ENCODE measurements at regions not wholly inside any gene's neighbourhood (a gene's known extent, or its start where the extent isn't known, plus 50 kb on each side); places are given as distances from the start of the nearest gene placed in this dataset.

- ChIA-PET CTCF (no interaction called here), POLR2A (no interaction called here)
- no peaks in the 10 kb centered on the region for H3K4me1 ChIP-seq (ENCODE audit: control insufficient read depth, insufficient read depth, low read length)
- no peak overlapping the region for H3K4me3 ChIP-seq (ENCODE audit: low read depth, low read length)
- H3K9me3 ChIP-seq (ENCODE audit: control insufficient read depth, insufficient read depth, low read depth, low read length) = no peaks in the 10 kb centered on the region
- no peaks in the 10 kb centered on the region for H3K36me3 ChIP-seq (ENCODE audit: control insufficient read depth in 2 of 2, insufficient read depth in 1 of 2, low read length in 2 of 2)
- H3K27ac ChIP-seq (ENCODE audit: extremely low read depth, low read depth, low read length) = no peak overlapping the region
- TF ChIP-seq ZNF433 (tag by site-specific recombination; IDR thresholded peaks at IDR 0.05; ENCODE audit: low read depth) = no peak
- TF ChIP-seq ZNF10 (tag by site-specific recombination; IDR thresholded peaks at IDR 0.05) = no peak
- TF ChIP-seq ZNF26 (tag by site-specific recombination; IDR thresholded peaks at IDR 0.05) = no peak
These were observed 2396.8 kb upstream of the C9orf72 start for GRCh38 chr9:29969856-29970647.

GRCh38 chr9:29974197-29974596 lies 2400.9 kb upstream of the C9orf72 start:
- H3K4me1 ChIP-seq (ENCODE audit: control insufficient read depth, insufficient read depth, low read length) = no peaks in the 10 kb centered on the region
- H3K4me3 ChIP-seq (ENCODE audit: low read depth, low read length) = no peak overlapping the region
- no peaks in the 10 kb centered on the region for H3K36me3 ChIP-seq (ENCODE audit: control insufficient read depth in 2 of 2, insufficient read depth in 1 of 2, low read length in 2 of 2)
- H3K9me3 ChIP-seq (ENCODE audit: control insufficient read depth, insufficient read depth, low read depth, low read length) = no peaks in the 10 kb centered on the region
- TF ChIP-seq ZNF292 (tag by site-specific recombination; IDR thresholded peaks at IDR 0.05; ENCODE audit: borderline replicate concordance, low read depth) (no peak), ZNF501 (tag by site-specific recombination; IDR thresholded peaks at IDR 0.05) (no peak), ZEB2 (tag by site-specific recombination; IDR thresholded peaks at IDR 0.05) (no peak), ZNF394 (tag by site-specific recombination; IDR thresholded peaks at IDR 0.05; ENCODE audit: borderline replicate concordance) (no peak), ZFP37 (tag by site-specific recombination; IDR thresholded peaks at IDR 0.05) (no peak), ZNF157 (tag by site-specific recombination; IDR thresholded peaks at IDR 0.05) (no peak)
- ChIA-PET POLR2A (interaction anchor here (0.7 kb wide), 1 partner anchor 556 kb away, joined by 4 read pairs; no protein-coding TSS in a partner anchor), CTCF (interaction anchor here (0.7 kb wide), 1 partner anchor 342 kb away, joined by 3 read pairs; no protein-coding TSS in a partner anchor)
- no peak overlapping the region for H3K27ac ChIP-seq (ENCODE audit: extremely low read depth, low read depth, low read length)

GRCh38 chr9:29976981-29977380 lies 2403.7 kb upstream of the C9orf72 start:
- ChIA-PET POLR2A (no interaction called here), CTCF (no interaction called here)
- TF ChIP-seq MEIS1 (CRISPR knock-in tag; IDR thresholded peaks at IDR 0.05; ENCODE audit: borderline replicate concordance) = no peak
- TF ChIP-seq ZFHX2 (tag by site-specific recombination; conservative IDR thresholded peaks at IDR 0.05) = no peak
- Histone ChIP-seq H3K4me3 (ENCODE audit: low read depth, low read length) (no peak overlapping the region), H3K4me1 (ENCODE audit: control insufficient read depth, insufficient read depth, low read length) (no peaks in the 10 kb centered on the region), H3K27ac (ENCODE audit: extremely low read depth, low read depth, low read length) (no peak overlapping the region), H3K9me3 (ENCODE audit: control insufficient read depth, insufficient read depth, low read depth, low read length) (no peaks in the 10 kb centered on the region), H3K36me3 (ENCODE audit: control insufficient read depth in 2 of 2, insufficient read depth in 1 of 2, low read length in 2 of 2) (no peaks in the 10 kb centered on the region)

GRCh38 chr9:29981013-29981412 lies 2403.4 kb upstream of the ACO1 start:
- ChIA-PET CTCF (no interaction called here), POLR2A (no interaction called here)
- Histone ChIP-seq H3K27ac (ENCODE audit: extremely low read depth, low read depth, low read length) (no peak overlapping the region), H3K9me3 (ENCODE audit: control insufficient read depth, insufficient read depth, low read depth, low read length) (no peaks in the 10 kb centered on the region), H3K36me3 (ENCODE audit: control insufficient read depth in 2 of 2, insufficient read depth in 1 of 2, low read length in 2 of 2) (no peaks in the 10 kb centered on the region), H3K4me3 (ENCODE audit: low read depth, low read length) (no peak overlapping the region), H3K4me1 (ENCODE audit: control insufficient read depth, insufficient read depth, low read length) (no peaks in the 10 kb centered on the region)
- no peak for TF ChIP-seq SALL2 (tag by site-specific recombination; IDR thresholded peaks at IDR 0.05; ENCODE audit: borderline replicate concordance)
- TF ChIP-seq ZNF837 (tag by site-specific recombination; IDR thresholded peaks at IDR 0.05) = no peak
- no peak for TF ChIP-seq TRIM28 (IDR thresholded peaks at IDR 0.05; ENCODE audit: borderline replicate concordance, low read length)
- TF ChIP-seq, protein P1, sequence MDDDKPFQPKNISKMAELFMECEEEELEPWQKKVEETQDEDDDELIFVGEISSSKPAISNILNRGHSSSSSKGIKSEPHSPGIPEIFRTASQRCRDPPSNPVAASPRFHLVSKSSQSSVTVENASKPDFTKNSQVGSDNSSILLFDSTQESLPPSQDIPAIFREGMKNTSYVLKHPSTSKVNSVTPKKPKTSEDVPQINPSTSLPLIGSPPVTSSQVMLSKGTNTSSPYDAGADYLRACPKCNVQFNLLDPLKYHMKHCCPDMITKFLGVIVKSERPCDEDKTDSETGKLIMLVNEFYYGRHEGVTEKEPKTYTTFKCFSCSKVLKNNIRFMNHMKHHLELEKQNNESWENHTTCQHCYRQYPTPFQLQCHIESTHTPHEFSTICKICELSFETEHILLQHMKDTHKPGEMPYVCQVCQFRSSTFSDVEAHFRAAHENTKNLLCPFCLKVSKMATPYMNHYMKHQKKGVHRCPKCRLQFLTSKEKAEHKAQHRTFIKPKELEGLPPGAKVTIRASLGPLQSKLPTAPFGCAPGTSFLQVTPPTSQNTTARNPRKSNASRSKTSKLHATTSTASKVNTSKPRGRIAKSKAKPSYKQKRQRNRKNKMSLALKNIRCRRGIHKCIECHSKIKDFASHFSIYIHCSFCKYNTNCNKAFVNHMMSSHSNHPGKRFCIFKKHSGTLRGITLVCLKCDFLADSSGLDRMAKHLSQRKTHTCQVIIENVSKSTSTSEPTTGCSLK (tag by site-specific recombination; IDR thresholded peaks at IDR 0.05) = no peak
- no peak for TF ChIP-seq ZNF138 (tag by site-specific recombination; IDR thresholded peaks at IDR 0.05; ENCODE audit: borderline replicate concordance)
- TF ChIP-seq ZNF292 (tag by site-specific recombination; IDR thresholded peaks at IDR 0.05; ENCODE audit: borderline replicate concordance, low read depth) = no peak
- TF ChIP-seq, protein P2, sequence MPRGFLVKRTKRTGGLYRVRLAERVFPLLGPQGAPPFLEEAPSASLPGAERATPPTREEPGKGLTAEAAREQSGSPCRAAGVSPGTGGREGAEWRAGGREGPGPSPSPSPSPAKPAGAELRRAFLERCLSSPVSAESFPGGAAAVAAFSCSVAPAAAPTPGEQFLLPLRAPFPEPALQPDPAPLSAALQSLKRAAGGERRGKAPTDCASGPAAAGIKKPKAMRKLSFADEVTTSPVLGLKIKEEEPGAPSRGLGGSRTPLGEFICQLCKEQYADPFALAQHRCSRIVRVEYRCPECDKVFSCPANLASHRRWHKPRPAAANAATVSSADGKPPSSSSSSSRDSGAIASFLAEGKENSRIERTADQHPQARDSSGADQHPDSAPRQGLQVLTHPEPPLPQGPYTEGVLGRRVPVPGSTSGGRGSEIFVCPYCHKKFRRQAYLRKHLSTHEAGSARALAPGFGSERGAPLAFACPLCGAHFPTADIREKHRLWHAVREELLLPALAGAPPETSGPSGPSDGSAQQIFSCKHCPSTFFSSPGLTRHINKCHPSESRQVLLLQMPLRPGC (tag by site-specific recombination; IDR thresholded peaks at IDR 0.05) = no peak

Measured in HEK293 (cell line).